WTC11 (cell line): ENCODE measurements at regions not wholly inside any gene's neighbourhood (a gene's known extent, or its start where the extent isn't known, plus 50 kb on each side); places are given as distances from the start of the nearest gene placed in this dataset.

Experiments used
- ATAC-seq: fragments of 200-7000 bp; cut with Tn5 transposase; 2 replicates; pipeline ENCODE4 v1.10.0; 2021; ENCODE audit warnings: mild to moderate bottlenecking, moderate library complexity
- CTCF ChIA-PET: fragments of 300-600 bp; sonication (Branson Sonifier 250); formaldehyde crosslinking; loops from one replicate; lab custom pipeline; 2021; ENCODE audit warnings: antibody characterized with exemption; lab: Charles Lee
- POLR2A ChIA-PET: fragments of 350-600 bp; sonication (Branson Sonifier 250); formaldehyde crosslinking; loops from one replicate; lab custom pipeline; 2021; ENCODE audit warnings: antibody characterized with exemption; lab: Charles Lee
- DNase-seq: peaks from one replicate; pipeline ENCODE4 v3.0.0; 2021; ENCODE audit warnings: low spot score
- H3K27ac Mint-ChIP-seq: 2 replicates; pipeline ENCODE4 v1.8.0; 2021; ENCODE audit warnings: mixed read lengths
- H3K27me3 Mint-ChIP-seq: 2 replicates; pipeline ENCODE4 v1.8.0; 2021; ENCODE audit warnings: low read depth, mild to moderate bottlenecking, moderate library complexity, mixed read lengths
- H3K36me3 Mint-ChIP-seq: 2 replicates; pipeline ENCODE4 v1.8.0; 2021; ENCODE audit warnings: mixed read lengths
- H3K4me1 Mint-ChIP-seq: 2 replicates; pipeline ENCODE4 v1.8.0; 2022; ENCODE audit warnings: mixed read lengths
- H3K4me3 Mint-ChIP-seq: 2 replicates; pipeline ENCODE4 v1.8.0; 2021; ENCODE audit warnings: mild to moderate bottlenecking, moderate library complexity, mixed read lengths
- H3K9me3 Mint-ChIP-seq: 2 replicates; pipeline ENCODE4 v1.8.0; 2021; ENCODE audit warnings: mixed read lengths
- AR ChIP-seq: fragments of 250-450 bp; sonication (Bioruptor Pico); IDR thresholded peaks from 2 replicates; pipeline ENCODE4 v1.9.0; 2021; ENCODE audit warnings: mild to moderate bottlenecking
- CBFB ChIP-seq: sonication (generic); formaldehyde crosslinking; IDR thresholded peaks from 2 replicates; pipeline ENCODE4 v1.8.1; 2022; ENCODE audit warnings: mild to moderate bottlenecking, low read depth, missing genetic modification reagents
- CREM ChIP-seq: sonication (generic); formaldehyde crosslinking; IDR thresholded peaks from 2 replicates; pipeline ENCODE4 v1.8.1; 2022; ENCODE audit warnings: mild to moderate bottlenecking, missing genetic modification reagents, moderate library complexity
- ELF4 ChIP-seq: sonication (generic); formaldehyde crosslinking; IDR thresholded peaks from 2 replicates; pipeline ENCODE4 v1.8.1; 2022; ENCODE audit warnings: low read depth, mild to moderate bottlenecking, moderate library complexity, missing genetic modification reagents
- ESRRA ChIP-seq: sonication (generic); formaldehyde crosslinking; IDR thresholded peaks from 2 replicates; pipeline ENCODE4 v1.8.1; 2022; ENCODE audit warnings: mild to moderate bottlenecking, missing genetic modification reagents, borderline replicate concordance
- GABPB1 ChIP-seq: sonication (generic); formaldehyde crosslinking; IDR thresholded peaks from 2 replicates; pipeline ENCODE4 v1.8.1; 2023; ENCODE audit warnings: mild to moderate bottlenecking, missing genetic modification reagents
- HMGA2 ChIP-seq: fragments of 250-450 bp; sonication (Bioruptor Pico); IDR thresholded peaks from 2 replicates; pipeline ENCODE4 v1.4.0; 2021; ENCODE audit warnings: mild to moderate bottlenecking, moderate library complexity
- JAZF1 ChIP-seq: fragments of 250-450 bp; sonication (Bioruptor Pico); IDR thresholded peaks from 2 replicates; pipeline ENCODE4 v1.9.0; 2021; ENCODE audit warnings: moderate library complexity, mild to moderate bottlenecking, inconsistent platforms
- JUN ChIP-seq: sonication (generic); formaldehyde crosslinking; IDR thresholded peaks from 2 replicates; pipeline ENCODE4 v1.8.0; 2023; ENCODE audit warnings: mild to moderate bottlenecking, missing genetic modification reagents
- KAT7 ChIP-seq: sonication (generic); formaldehyde crosslinking; IDR thresholded peaks from 2 replicates; pipeline ENCODE4 v1.8.1; 2023; ENCODE audit warnings: missing genetic modification reagents, mild to moderate bottlenecking, borderline replicate concordance
- MYBL2 ChIP-seq: sonication (generic); formaldehyde crosslinking; IDR thresholded peaks from 2 replicates; pipeline ENCODE4 v1.8.1; 2023; ENCODE audit warnings: mild to moderate bottlenecking, moderate library complexity, missing genetic modification reagents
- NR2C2 ChIP-seq: sonication (generic); formaldehyde crosslinking; IDR thresholded peaks from 2 replicates; pipeline ENCODE4 v1.8.0; 2022; ENCODE audit warnings: mild to moderate bottlenecking, missing genetic modification reagents
- OVOL2 ChIP-seq: fragments of 250-450 bp; sonication (Bioruptor Pico); IDR thresholded peaks from 2 replicates; pipeline ENCODE4 v1.9.0; 2021; ENCODE audit warnings: mild to moderate bottlenecking, borderline replicate concordance
- PRRX2 ChIP-seq: fragments of 250-450 bp; sonication (Bioruptor Pico); IDR thresholded peaks from 2 replicates; pipeline ENCODE4 v1.8.0; 2021; ENCODE audit warnings: mild to moderate bottlenecking
- RORB ChIP-seq: fragments of 250-450 bp; sonication (Bioruptor Pico); IDR thresholded peaks from 2 replicates; pipeline ENCODE4 v1.9.0; 2021; ENCODE audit warnings: mild to moderate bottlenecking
- SMAD4 ChIP-seq: sonication (generic); formaldehyde crosslinking; IDR thresholded peaks from 2 replicates; pipeline ENCODE4 v1.8.0; 2022; ENCODE audit warnings: mild to moderate bottlenecking, missing genetic modification reagents
- TEAD1 ChIP-seq: sonication (generic); formaldehyde crosslinking; IDR thresholded peaks from 2 replicates; pipeline ENCODE4 v1.8.0; 2022; ENCODE audit warnings: mild to moderate bottlenecking, missing genetic modification reagents
- TEAD4 ChIP-seq: sonication (generic); formaldehyde crosslinking; IDR thresholded peaks from 2 replicates; pipeline ENCODE4 v1.8.0; 2022; ENCODE audit warnings: mild to moderate bottlenecking, missing genetic modification reagents
- ZNF263 ChIP-seq: sonication (generic); formaldehyde crosslinking; IDR thresholded peaks from 2 replicates; pipeline ENCODE4 v1.8.1; 2022; ENCODE audit warnings: low read depth, mild to moderate bottlenecking, moderate library complexity, missing genetic modification reagents
- TF ChIP-seq, protein P1 (sequence below): sonication (generic); formaldehyde crosslinking; IDR thresholded peaks from 2 replicates; pipeline ENCODE4 v1.8.1; 2022; ENCODE audit warnings: mild to moderate bottlenecking, moderate library complexity, missing genetic modification reagents
- TF ChIP-seq, protein P2 (sequence below): sonication (generic); formaldehyde crosslinking; IDR thresholded peaks from 2 replicates; pipeline ENCODE4 v1.8.0; 2022; ENCODE audit warnings: mild to moderate bottlenecking, missing genetic modification reagents
- TF ChIP-seq, protein P3 (sequence below): sonication (generic); formaldehyde crosslinking; IDR thresholded peaks from 2 replicates; pipeline ENCODE4 v1.8.1; 2023; ENCODE audit warnings: mild to moderate bottlenecking, missing genetic modification reagents, moderate library complexity
- TF ChIP-seq, protein P4 (sequence below): sonication (generic); formaldehyde crosslinking; IDR thresholded peaks from 2 replicates; pipeline ENCODE4 v1.8.1; 2023; ENCODE audit warnings: mild to moderate bottlenecking, moderate library complexity, missing genetic modification reagents
- TF ChIP-seq, protein P5 (sequence below): sonication (generic); formaldehyde crosslinking; IDR thresholded peaks from 2 replicates; pipeline ENCODE4 v1.8.0; 2022; ENCODE audit warnings: mild to moderate bottlenecking, missing genetic modification reagents

GRCh38 chr14:66121859-66122258 is 364.3 kb upstream of the CCDC196 start:
- Mint-ChIP-seq H3K36me3 (no peaks in the 10 kb centered on the region), H3K27me3 (peaks cover 5% of the 10 kb centered on the region; the same call in 1 of the 2 replicates), H3K4me1 (peaks cover 17% of the 10 kb centered on the region), H3K27ac (no peak overlapping the region), H3K4me3 (no peak overlapping the region), H3K9me3 (peaks cover 5% of the 10 kb centered on the region; the same call in 1 of the 2 replicates)
- ChIA-PET POLR2A (no interaction called here), CTCF (interaction anchor here (0.9 to 1.0 kb wide), 2 partner anchors 161 to 237 kb away, joined by 3 to 6 read pairs; no protein-coding TSS in a partner anchor)
- TF ChIP-seq OVOL2 (CRISPR knock-in tag): no peak
- TF ChIP-seq CBFB (CRISPR knock-in tag): no peak
- TF ChIP-seq ZNF263: no peak
- TF ChIP-seq ELF4: no peak
- TF ChIP-seq, protein P1, sequence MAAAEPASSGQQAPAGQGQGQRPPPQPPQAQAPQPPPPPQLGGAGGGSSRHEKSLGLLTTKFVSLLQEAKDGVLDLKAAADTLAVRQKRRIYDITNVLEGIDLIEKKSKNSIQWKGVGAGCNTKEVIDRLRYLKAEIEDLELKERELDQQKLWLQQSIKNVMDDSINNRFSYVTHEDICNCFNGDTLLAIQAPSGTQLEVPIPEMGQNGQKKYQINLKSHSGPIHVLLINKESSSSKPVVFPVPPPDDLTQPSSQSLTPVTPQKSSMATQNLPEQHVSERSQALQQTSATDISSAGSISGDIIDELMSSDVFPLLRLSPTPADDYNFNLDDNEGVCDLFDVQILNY (CRISPR knock-in tag): no peak
- TF ChIP-seq, protein P2, sequence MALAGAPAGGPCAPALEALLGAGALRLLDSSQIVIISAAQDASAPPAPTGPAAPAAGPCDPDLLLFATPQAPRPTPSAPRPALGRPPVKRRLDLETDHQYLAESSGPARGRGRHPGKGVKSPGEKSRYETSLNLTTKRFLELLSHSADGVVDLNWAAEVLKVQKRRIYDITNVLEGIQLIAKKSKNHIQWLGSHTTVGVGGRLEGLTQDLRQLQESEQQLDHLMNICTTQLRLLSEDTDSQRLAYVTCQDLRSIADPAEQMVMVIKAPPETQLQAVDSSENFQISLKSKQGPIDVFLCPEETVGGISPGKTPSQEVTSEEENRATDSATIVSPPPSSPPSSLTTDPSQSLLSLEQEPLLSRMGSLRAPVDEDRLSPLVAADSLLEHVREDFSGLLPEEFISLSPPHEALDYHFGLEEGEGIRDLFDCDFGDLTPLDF: no peak
- no peak for TF ChIP-seq MYBL2 (CRISPR knock-in tag)
- TF ChIP-seq JUN (CRISPR knock-in tag): no peak
- TF ChIP-seq, protein P3, sequence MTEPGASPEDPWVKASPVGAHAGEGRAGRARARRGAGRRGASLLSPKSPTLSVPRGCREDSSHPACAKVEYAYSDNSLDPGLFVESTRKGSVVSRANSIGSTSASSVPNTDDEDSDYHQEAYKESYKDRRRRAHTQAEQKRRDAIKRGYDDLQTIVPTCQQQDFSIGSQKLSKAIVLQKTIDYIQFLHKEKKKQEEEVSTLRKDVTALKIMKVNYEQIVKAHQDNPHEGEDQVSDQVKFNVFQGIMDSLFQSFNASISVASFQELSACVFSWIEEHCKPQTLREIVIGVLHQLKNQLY (CRISPR knock-in tag): no peak
- no peak for TF ChIP-seq KAT7 (CRISPR knock-in tag)
- no peak for TF ChIP-seq JAZF1 (CRISPR knock-in tag)
- TF ChIP-seq RORB (CRISPR knock-in tag): no peak
- no peak for TF ChIP-seq SMAD4
- no peak for TF ChIP-seq CREM (CRISPR knock-in tag)
- DNase-seq (peak; percentile 26), ATAC-seq (peak; percentile 83)

DNA sequence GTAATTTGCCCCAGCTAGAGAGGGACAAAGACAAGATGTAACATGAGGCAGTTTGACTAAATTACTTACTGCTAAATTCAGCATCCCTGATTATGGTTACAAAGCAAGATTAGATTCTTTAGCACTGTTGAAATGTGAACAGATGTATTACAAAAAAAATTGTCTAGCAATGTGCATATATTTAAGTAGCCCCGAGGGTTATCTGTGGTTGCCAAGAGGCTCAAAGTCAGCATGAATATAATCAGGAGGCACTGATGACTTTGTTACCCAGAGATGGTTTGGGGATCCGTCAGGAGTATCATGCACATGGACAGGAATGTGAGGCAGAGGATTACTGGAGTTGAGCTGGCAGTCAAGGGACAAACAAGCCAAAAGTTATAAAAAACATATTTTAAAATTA is 356.9 kb upstream of the CCDC196 start:
- Mint-ChIP-seq H3K36me3 (no peaks in the 10 kb centered on the region), H3K27me3 (no peaks in the 10 kb centered on the region; the same call in 1 of the 2 replicates), H3K4me3 (no peak overlapping the region), H3K4me1 (no peaks in the 10 kb centered on the region), H3K9me3 (peaks cover 8% of the 10 kb centered on the region; the same call in 1 of the 2 replicates), H3K27ac (no peak overlapping the region)
- ChIA-PET CTCF (no interaction called here), POLR2A (no interaction called here)
- DNase-seq (no peak), ATAC-seq (no peak)
- TF ChIP-seq HMGA2: no peak
- no peak for TF ChIP-seq NR2C2 (CRISPR knock-in tag)

- ATAC-seq (no peak), DNase-seq (no peak)
- Mint-ChIP-seq H3K4me3 (no peak overlapping the region), H3K27me3 (peaks cover 3% of the 10 kb centered on the region; the same call in 1 of the 2 replicates), H3K4me1 (no peaks in the 10 kb centered on the region), H3K9me3 (peaks cover 4% of the 10 kb centered on the region; the same call in 1 of the 2 replicates), H3K36me3 (no peaks in the 10 kb centered on the region), H3K27ac (no peak overlapping the region)
- ChIA-PET CTCF (no interaction called here), POLR2A (no interaction called here)
- no peak for TF ChIP-seq AR (CRISPR knock-in tag)
- TF ChIP-seq, protein P4, sequence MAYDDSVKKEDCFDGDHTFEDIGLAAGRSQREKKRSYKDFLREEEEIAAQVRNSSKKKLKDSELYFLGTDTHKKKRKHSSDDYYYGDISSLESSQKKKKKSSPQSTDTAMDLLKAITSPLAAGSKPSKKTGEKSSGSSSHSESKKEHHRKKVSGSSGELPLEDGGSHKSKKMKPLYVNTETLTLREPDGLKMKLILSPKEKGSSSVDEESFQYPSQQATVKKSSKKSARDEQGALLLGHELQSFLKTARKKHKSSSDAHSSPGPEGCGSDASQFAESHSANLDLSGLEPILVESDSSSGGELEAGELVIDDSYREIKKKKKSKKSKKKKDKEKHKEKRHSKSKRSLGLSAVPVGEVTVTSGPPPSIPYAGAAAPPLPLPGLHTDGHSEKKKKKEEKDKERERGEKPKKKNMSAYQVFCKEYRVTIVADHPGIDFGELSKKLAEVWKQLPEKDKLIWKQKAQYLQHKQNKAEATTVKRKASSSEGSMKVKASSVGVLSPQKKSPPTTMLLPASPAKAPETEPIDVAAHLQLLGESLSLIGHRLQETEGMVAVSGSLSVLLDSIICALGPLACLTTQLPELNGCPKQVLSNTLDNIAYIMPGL (CRISPR knock-in tag): no peak
- no peak for TF ChIP-seq GABPB1 (CRISPR knock-in tag)
- no peak for TF ChIP-seq ESRRA (CRISPR knock-in tag)
- TF ChIP-seq, protein P5, sequence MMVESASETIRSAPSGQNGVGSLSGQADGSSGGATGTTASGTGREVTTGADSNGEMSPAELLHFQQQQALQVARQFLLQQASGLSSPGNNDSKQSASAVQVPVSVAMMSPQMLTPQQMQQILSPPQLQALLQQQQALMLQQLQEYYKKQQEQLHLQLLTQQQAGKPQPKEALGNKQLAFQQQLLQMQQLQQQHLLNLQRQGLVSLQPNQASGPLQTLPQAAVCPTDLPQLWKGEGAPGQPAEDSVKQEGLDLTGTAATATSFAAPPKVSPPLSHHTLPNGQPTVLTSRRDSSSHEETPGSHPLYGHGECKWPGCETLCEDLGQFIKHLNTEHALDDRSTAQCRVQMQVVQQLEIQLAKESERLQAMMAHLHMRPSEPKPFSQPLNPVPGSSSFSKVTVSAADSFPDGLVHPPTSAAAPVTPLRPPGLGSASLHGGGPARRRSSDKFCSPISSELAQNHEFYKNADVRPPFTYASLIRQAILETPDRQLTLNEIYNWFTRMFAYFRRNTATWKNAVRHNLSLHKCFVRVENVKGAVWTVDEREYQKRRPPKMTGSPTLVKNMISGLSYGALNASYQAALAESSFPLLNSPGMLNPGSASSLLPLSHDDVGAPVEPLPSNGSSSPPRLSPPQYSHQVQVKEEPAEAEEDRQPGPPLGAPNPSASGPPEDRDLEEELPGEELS (CRISPR knock-in tag): no peak
- TF ChIP-seq, protein P2: no peak
- no peak for TF ChIP-seq TEAD4
- no peak for TF ChIP-seq TEAD1 (CRISPR knock-in tag)
- TF ChIP-seq PRRX2: no peak
Measured at GRCh38 chr14:66131111-66131510, 355.1 kb upstream of the CCDC196 start.
